Keratinocyte (primary cell): ENCODE measurements at regions not wholly inside any gene's neighbourhood (a gene's known extent, or its start where the extent isn't known, plus 50 kb on each side); places are given as distances from the start of the nearest gene placed in this dataset.

ENCODE experiments used
- DNase-seq: peaks from one replicate; pipeline ENCODE4 v3.0.0-alpha.2; 2011; ENCODE audit warnings: low read depth, missing footprints, low spot score
- FAIRE-seq: peaks from 2 replicates; lab custom pipeline; 2011; peaks lifted over from hg19 to GRCh38; lab: Jason Lieb, UNC
- H2AFZ ChIP-seq: 2 replicates; pipeline ENCODE4 v1.6.0; 2012; ENCODE audit warnings: low read length, control low read depth, inconsistent platforms; ENCODE audit not compliant: control insufficient read depth
- H3K27ac ChIP-seq: 2 replicates; pipeline ENCODE4 v1.5.1; 2011; ENCODE audit warnings: low read length; ENCODE audit not compliant: control insufficient read depth, insufficient read depth
- H3K27me3 ChIP-seq: 3 replicates; pipeline ENCODE4 v1.6.0; 2011; ENCODE audit warnings: low read length; ENCODE audit not compliant: control insufficient read depth, insufficient read depth; ENCODE audit errors: extremely low read depth
- H3K36me3 ChIP-seq, 2 experiments: 2 replicates in 1 of 2; 3 replicates in 1 of 2; pipeline ENCODE4 v1.5.1; 2011; ENCODE audit warnings: low read length in 2 of 2, mild to moderate bottlenecking in 1 of 2; ENCODE audit not compliant: control insufficient read depth in 2 of 2, insufficient read depth in 2 of 2; ENCODE audit errors: extremely low read depth in 1 of 2
- H3K4me1 ChIP-seq: 3 replicates; pipeline ENCODE4 v1.5.1; 2011; ENCODE audit warnings: low read length; ENCODE audit not compliant: control insufficient read depth, insufficient read depth; ENCODE audit errors: extremely low read depth
- H3K4me2 ChIP-seq: 3 replicates; pipeline ENCODE4 v1.6.0; 2011; ENCODE audit warnings: low read depth, low read length; ENCODE audit not compliant: control insufficient read depth, insufficient read depth; ENCODE audit errors: extremely low read depth
- H3K4me3 ChIP-seq, 3 experiments: fragments of 200-600 bp in 1 of 3; sonication (generic) in 1 of 3; 2 replicates in 2 of 3; 3 replicates in 1 of 3; pipeline ENCODE4 v1.5.1; 2011 to 2016; ENCODE audit warnings: low read length in 3 of 3, mild to moderate bottlenecking in 3 of 3, control low read depth in 2 of 3, inconsistent platforms in 1 of 3, low read depth in 1 of 3, mixed read lengths in 1 of 3, mixed run types in 1 of 3, moderate library complexity in 1 of 3; ENCODE audit not compliant: control insufficient read depth in 2 of 3, insufficient read depth in 2 of 3; ENCODE audit errors: extremely low read depth in 1 of 3
- H3K79me2 ChIP-seq: 2 replicates; pipeline ENCODE4 v1.6.0; 2012; ENCODE audit warnings: low read length; ENCODE audit not compliant: control insufficient read depth, insufficient read depth
- H3K9ac ChIP-seq: 3 replicates; pipeline ENCODE4 v1.6.0; 2011; ENCODE audit warnings: low read length; ENCODE audit not compliant: control insufficient read depth, insufficient read depth; ENCODE audit errors: extremely low read depth
- H3K9me1 ChIP-seq: 3 replicates; pipeline ENCODE4 v1.6.0; 2011; ENCODE audit warnings: low read length; ENCODE audit not compliant: control insufficient read depth, insufficient read depth; ENCODE audit errors: extremely low read depth
- H3K9me3 ChIP-seq: 2 replicates; pipeline ENCODE4 v1.5.1; 2012; ENCODE audit warnings: low read depth, low read length; ENCODE audit not compliant: control insufficient read depth
- H4K20me1 ChIP-seq: 3 replicates; pipeline ENCODE4 v1.6.0; 2011; ENCODE audit warnings: low read length; ENCODE audit not compliant: control insufficient read depth, insufficient read depth; ENCODE audit errors: extremely low read depth
- EZH2 ChIP-seq: IDR thresholded peaks from one replicate; pipeline ENCODE4 v1.6.1; 2012; ENCODE audit warnings: inconsistent platforms, mild to moderate bottlenecking, low read length, moderate library complexity
- dilution Hi-C: fragments of 300-500 bp; cut with MboI; formaldehyde crosslinking; loops from one replicate; pipeline ENCODE4 v1.7.0; 2020; ENCODE audit warnings: low sequenced_read_pairs; ENCODE audit not compliant: extremely low pct_ligation_motif_present
- TF ChIP-seq, protein P1 (sequence below), 3 experiments: IDR thresholded peaks in 1 of 3; conservative IDR thresholded peaks in 1 of 3; optimal IDR thresholded peaks in 1 of 3; 2 replicates in 2 of 3; 3 replicates in 1 of 3; pipeline versions ENCODE3 to v1.5.1; 2011; ENCODE audit warnings: low read length in 3 of 3, mild to moderate bottlenecking in 3 of 3, moderate library complexity in 2 of 3, control low read depth in 1 of 3, inconsistent platforms in 1 of 3; ENCODE audit not compliant: insufficient read depth in 2 of 3; ENCODE audit errors: extremely low read depth in 1 of 3

DNA sequence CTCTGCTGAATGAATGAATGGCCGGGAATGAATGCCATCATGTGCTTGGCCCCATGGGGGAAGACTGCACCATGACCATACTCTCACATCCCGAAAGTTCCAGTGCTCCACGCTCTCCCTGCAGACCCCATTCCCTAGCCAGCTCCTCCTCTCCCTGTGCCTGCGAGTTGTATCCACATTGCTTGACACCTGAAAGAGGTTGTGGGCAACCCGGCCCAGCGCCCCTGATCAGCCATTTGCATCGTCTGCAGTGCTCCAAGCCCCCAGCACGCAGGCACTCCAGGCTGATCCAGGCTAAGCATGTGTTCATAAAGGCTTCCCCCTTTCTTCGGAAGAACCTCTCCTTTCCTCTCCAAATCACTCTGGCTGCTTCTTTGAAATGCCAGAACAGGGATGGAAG is 354.4 kb upstream of the MKI67 start:
- no peaks in the 10 kb centered on the region for H3K36me3 ChIP-seq
- H3K4me2 ChIP-seq = no peak overlapping the region
- TF ChIP-seq, protein P1, sequence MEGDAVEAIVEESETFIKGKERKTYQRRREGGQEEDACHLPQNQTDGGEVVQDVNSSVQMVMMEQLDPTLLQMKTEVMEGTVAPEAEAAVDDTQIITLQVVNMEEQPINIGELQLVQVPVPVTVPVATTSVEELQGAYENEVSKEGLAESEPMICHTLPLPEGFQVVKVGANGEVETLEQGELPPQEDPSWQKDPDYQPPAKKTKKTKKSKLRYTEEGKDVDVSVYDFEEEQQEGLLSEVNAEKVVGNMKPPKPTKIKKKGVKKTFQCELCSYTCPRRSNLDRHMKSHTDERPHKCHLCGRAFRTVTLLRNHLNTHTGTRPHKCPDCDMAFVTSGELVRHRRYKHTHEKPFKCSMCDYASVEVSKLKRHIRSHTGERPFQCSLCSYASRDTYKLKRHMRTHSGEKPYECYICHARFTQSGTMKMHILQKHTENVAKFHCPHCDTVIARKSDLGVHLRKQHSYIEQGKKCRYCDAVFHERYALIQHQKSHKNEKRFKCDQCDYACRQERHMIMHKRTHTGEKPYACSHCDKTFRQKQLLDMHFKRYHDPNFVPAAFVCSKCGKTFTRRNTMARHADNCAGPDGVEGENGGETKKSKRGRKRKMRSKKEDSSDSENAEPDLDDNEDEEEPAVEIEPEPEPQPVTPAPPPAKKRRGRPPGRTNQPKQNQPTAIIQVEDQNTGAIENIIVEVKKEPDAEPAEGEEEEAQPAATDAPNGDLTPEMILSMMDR (optimal IDR thresholded peaks at IDR 0.05 in 1 of 3, IDR thresholded peaks at IDR 0.05 in 1 of 3, conservative IDR thresholded peaks at IDR 0.05 in 1 of 3; ENCODE audit: extremely low read depth in 1 of 3, insufficient read depth in 2 of 3, low read length in 3 of 3) = no peak
- no peak for TF ChIP-seq EZH2
- DNase-seq (no peak), FAIRE-seq (no peak)
- H3K9me1 ChIP-seq = no peaks in the 10 kb centered on the region
- no peak overlapping the region for H3K9ac ChIP-seq
- dilution Hi-C loops = no loop called here
- no peak overlapping the region for H3K4me3 ChIP-seq
- no peaks in the 10 kb centered on the region for H3K9me3 ChIP-seq
- H3K4me1 ChIP-seq = no peaks in the 10 kb centered on the region
- H3K27ac ChIP-seq = no peak overlapping the region
- no peaks in the 10 kb centered on the region for H3K27me3 ChIP-seq
- no peaks in the 10 kb centered on the region for H4K20me1 ChIP-seq
- no peak overlapping the region for H2AFZ ChIP-seq
- H3K79me2 ChIP-seq = no peaks in the 10 kb centered on the region

DNA sequence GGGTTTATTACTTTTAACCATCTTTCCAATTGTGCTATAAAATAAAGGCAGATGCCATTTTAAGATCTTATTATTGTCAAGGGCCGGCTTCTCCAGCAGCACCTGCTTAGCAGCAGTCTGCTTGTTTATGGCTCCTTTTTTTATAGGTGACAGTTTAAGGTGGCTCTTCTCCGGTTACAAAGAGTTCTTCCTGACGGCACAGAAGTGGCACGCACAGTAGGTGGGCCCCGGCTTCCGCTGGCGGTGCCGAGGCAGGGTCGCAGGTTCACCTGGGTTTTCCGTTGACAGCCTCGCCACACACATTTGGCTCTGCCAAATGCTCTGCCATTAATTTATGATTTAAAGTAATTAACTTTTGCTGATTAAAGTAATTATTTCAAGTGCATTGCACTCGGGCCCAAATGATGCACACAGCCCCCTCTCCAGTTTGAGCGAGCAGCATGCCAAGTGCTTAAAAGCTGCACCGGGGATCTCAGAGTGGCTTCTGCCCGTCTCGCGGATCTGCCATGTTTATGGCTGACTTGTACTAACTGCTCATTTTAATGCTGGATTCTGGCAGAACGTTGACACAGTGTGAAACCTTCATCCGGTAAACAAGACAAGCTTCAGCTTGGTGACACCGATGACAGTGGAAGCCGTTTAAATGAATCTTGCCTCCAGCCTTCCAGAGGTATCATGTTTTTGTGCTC is 355.1 kb upstream of the MKI67 start:
- Histone ChIP-seq H3K27me3 (no peaks in the 10 kb centered on the region), H4K20me1 (no peaks in the 10 kb centered on the region), H3K79me2 (no peaks in the 10 kb centered on the region), H3K36me3 (no peaks in the 10 kb centered on the region), H3K27ac (no peak overlapping the region), H3K9me1 (no peaks in the 10 kb centered on the region), H3K9me3 (no peaks in the 10 kb centered on the region), H3K4me2 (no peak overlapping the region), H3K4me1 (no peaks in the 10 kb centered on the region), H3K9ac (no peak overlapping the region), H2AFZ (no peak overlapping the region), H3K4me3 (no peak overlapping the region)
- DNase-seq = no peak
- TF ChIP-seq EZH2 = no peak
- TF ChIP-seq, protein P1 (optimal IDR thresholded peaks at IDR 0.05 in 1 of 3, IDR thresholded peaks at IDR 0.05 in 1 of 3, conservative IDR thresholded peaks at IDR 0.05 in 1 of 3; ENCODE audit: extremely low read depth in 1 of 3, insufficient read depth in 2 of 3, low read length in 3 of 3) = no peak
- no peak for FAIRE-seq
- dilution Hi-C loops = no loop called here
